ENCODE measurements at regions not wholly inside any gene's neighbourhood (a gene's known extent, or its start where the extent isn't known, plus 50 kb on each side); places are given as distances from the start of the nearest gene placed in this dataset.

GRCh38 chr9:30243467-30243866, 2141.0 kb upstream of the ACO1 start:
- TF ChIP-seq CTCF (IDR thresholded peaks at IDR 0.05 in 2 of 3, conservative IDR thresholded peaks at IDR 0.05 in 1 of 3; ENCODE audit: borderline replicate concordance in 1 of 3, insufficient read depth in 1 of 3, low read depth in 2 of 3, low read length in 2 of 3) (no peak), EZH2 (IDR thresholded peaks at IDR 0.05) (no peak), CBX3 (IDR thresholded peaks at IDR 0.05; ENCODE audit: low read depth) (no peak), REST (IDR thresholded peaks at IDR 0.05; ENCODE audit: low read depth) (no peak), SIN3A (IDR thresholded peaks at IDR 0.05; ENCODE audit: low read depth) (no peak), POLR2A (IDR thresholded peaks at IDR 0.05; ENCODE audit: borderline replicate concordance, extremely low read depth, insufficient read depth, insufficient read length) (no peak)
